SK-N-MC (cell line): ENCODE measurements at regions not wholly inside any gene's neighbourhood (a gene's known extent, or its start where the extent isn't known, plus 50 kb on each side); places are given as distances from the start of the nearest gene placed in this dataset.

Experiments
- EZH2 ChIP-seq: fragments of 200-600 bp; sonication (generic); IDR thresholded peaks from one replicate; pipeline ENCODE4 v1.6.1; 2017; ENCODE audit warnings: antibody characterized with exemption
- POLR2AphosphoS5 ChIP-seq: IDR thresholded peaks from 2 replicates; pipeline ENCODE4 v1.6.1; 2012; ENCODE audit warnings: mild to moderate bottlenecking, low read depth, low read length, borderline replicate concordance

GRCh38 chr6:101296169-101296960 is 97.1 kb upstream of the GRIK2 start:
- TF ChIP-seq POLR2AphosphoS5 (no peak), EZH2 (no peak)
